ENCODE measurements at regions not wholly inside any gene's neighbourhood (a gene's known extent, or its start where the extent isn't known, plus 50 kb on each side); places are given as distances from the start of the nearest gene placed in this dataset.
A peak's percentile ranks its signal among the peaks of the same experiment; 100 is the strongest.
"Not testable (repeated sequence)": the region's sequence is repeated elsewhere in the genome, so short reads cannot be mapped to it uniquely, and the experiment has no call there.

GRCh38 chr6:54559136-54559535, 250.9 kb downstream of the TINAG start:
- Histone ChIP-seq H3K9ac (ENCODE audit: insufficient read depth in 1 of 2, low read length in 2 of 2) (no peak overlapping the region), H3K4me3 (no peak overlapping the region), H3K36me3 (ENCODE audit: control insufficient read depth in 4 of 4, insufficient read depth in 4 of 4, low read length in 4 of 4) (no peaks in the 10 kb centered on the region), H3K9me3 (ENCODE audit: control insufficient read depth in 4 of 4, insufficient read depth in 3 of 4, low read length in 3 of 4) (peaks cover 0 to 9% (median 3%) of the 10 kb centered on the region in 4 donors), H3K4me1 (ENCODE audit: control insufficient read depth in 5 of 5, insufficient read depth in 5 of 5, low read length in 5 of 5) (no peaks in the 10 kb centered on the region), H3K27me3 (ENCODE audit: control insufficient read depth in 3 of 3, insufficient read depth in 3 of 3, low read length in 2 of 3) (no peaks in the 10 kb centered on the region), H3K27ac (ENCODE audit: low read depth in 1 of 2, low read length in 1 of 2) (no peak overlapping the region)
- no peak for ATAC-seq (ENCODE audit: insufficient read depth, low FRiP score)
- WGBS, 2 donors, result 74 to 81% methylated on average over 4 of the region's 4 CpGs
- no peak for DNase-seq
- TF ChIP-seq CTCF (IDR thresholded peaks at IDR 0.05; ENCODE audit: control extremely low read depth, extremely low read depth), result no peak

- not testable (repeated sequence) for H3K36me3 ChIP-seq (ENCODE audit: control insufficient read depth in 4 of 4, insufficient read depth in 4 of 4, low read length in 4 of 4); H3K4me3 ChIP-seq; H3K9ac ChIP-seq (ENCODE audit: insufficient read depth in 1 of 2, low read length in 2 of 2); DNase-seq; H3K27ac ChIP-seq (ENCODE audit: low read depth in 1 of 2, low read length in 1 of 2); ATAC-seq (ENCODE audit: insufficient read depth, low FRiP score); H3K9me3 ChIP-seq (ENCODE audit: control insufficient read depth in 4 of 4, insufficient read depth in 3 of 4, low read length in 3 of 4); H3K4me1 ChIP-seq (ENCODE audit: control insufficient read depth in 5 of 5, insufficient read depth in 5 of 5, low read length in 5 of 5); H3K27me3 ChIP-seq (ENCODE audit: control insufficient read depth in 3 of 3, insufficient read depth in 3 of 3, low read length in 2 of 3)
- 87 to 98% methylated on average over 2 of the region's 2 CpGs for WGBS, 2 donors
These were observed 255.9 kb downstream of the TINAG start for GRCh38 chr6:54564188-54564587.

- H3K27me3 ChIP-seq (ENCODE audit: control insufficient read depth in 3 of 3, insufficient read depth in 3 of 3, low read length in 2 of 3), result no peaks in the 10 kb centered on the region
These were observed 266.4 kb downstream of the TINAG start for GRCh38 chr6:54574671-54575070.

GRCh38 chr6:54578261-54578660, 268.3 kb upstream of the FAM83B start:
- ATAC-seq (ENCODE audit: insufficient read depth, low FRiP score) (no peak), DNase-seq (no peak)
- H3K27me3 ChIP-seq (ENCODE audit: control insufficient read depth in 3 of 3, insufficient read depth in 3 of 3, low read length in 2 of 3), result no peaks in the 10 kb centered on the region
- no peaks in the 10 kb centered on the region for H3K4me1 ChIP-seq (ENCODE audit: control insufficient read depth in 5 of 5, insufficient read depth in 5 of 5, low read length in 5 of 5)
- H3K9me3 ChIP-seq (ENCODE audit: control insufficient read depth in 4 of 4, insufficient read depth in 3 of 4, low read length in 3 of 4), result no peaks in the 10 kb centered on the region
- H3K27ac ChIP-seq (ENCODE audit: low read depth in 1 of 2, low read length in 1 of 2), result no peak overlapping the region
- no peaks in the 10 kb centered on the region for H3K36me3 ChIP-seq (ENCODE audit: control insufficient read depth in 4 of 4, insufficient read depth in 4 of 4, low read length in 4 of 4)
- WGBS, 2 donors, result 51 to 66% methylated on average over 3 of the region's 3 CpGs
- no peak overlapping the region for H3K4me3 ChIP-seq
- TF ChIP-seq CTCF (IDR thresholded peaks at IDR 0.05; ENCODE audit: control extremely low read depth, extremely low read depth), result no peak
- no peak overlapping the region for H3K9ac ChIP-seq (ENCODE audit: insufficient read depth in 1 of 2, low read length in 2 of 2)

More at GRCh38 chr6:54574671-54575070, 266.4 kb downstream of the TINAG start:
- Histone ChIP-seq H3K36me3 (ENCODE audit: control insufficient read depth in 4 of 4, insufficient read depth in 4 of 4, low read length in 4 of 4) (no peaks in the 10 kb centered on the region), H3K4me3 (no peak overlapping the region), H3K27ac (ENCODE audit: low read depth in 1 of 2, low read length in 1 of 2) (no peak overlapping the region), H3K4me1 (ENCODE audit: control insufficient read depth in 5 of 5, insufficient read depth in 5 of 5, low read length in 5 of 5) (no peaks in the 10 kb centered on the region), H3K9ac (ENCODE audit: insufficient read depth in 1 of 2, low read length in 2 of 2) (no peak overlapping the region), H3K9me3 (ENCODE audit: control insufficient read depth in 4 of 4, insufficient read depth in 3 of 4, low read length in 3 of 4) (peaks cover 0 to 5% (median 0%) of the 10 kb centered on the region in 4 donors)
- peak in 1 of 3 donors; percentile 33 for DNase-seq
- ATAC-seq (ENCODE audit: insufficient read depth, low FRiP score), result no peak
- WGBS, 2 donors, result 0% methylated on average over 1 of the region's 1 CpG
- TF ChIP-seq CTCF (IDR thresholded peaks at IDR 0.05; ENCODE audit: control extremely low read depth, extremely low read depth), result no peak
